ENCODE measurements at regions not wholly inside any gene's neighbourhood (a gene's known extent, or its start where the extent isn't known, plus 50 kb on each side); places are given as distances from the start of the nearest gene placed in this dataset.
"Not testable (repeated sequence)": the region's sequence is repeated elsewhere in the genome, so short reads cannot be mapped to it uniquely, and the experiment has no call there.

DNA sequence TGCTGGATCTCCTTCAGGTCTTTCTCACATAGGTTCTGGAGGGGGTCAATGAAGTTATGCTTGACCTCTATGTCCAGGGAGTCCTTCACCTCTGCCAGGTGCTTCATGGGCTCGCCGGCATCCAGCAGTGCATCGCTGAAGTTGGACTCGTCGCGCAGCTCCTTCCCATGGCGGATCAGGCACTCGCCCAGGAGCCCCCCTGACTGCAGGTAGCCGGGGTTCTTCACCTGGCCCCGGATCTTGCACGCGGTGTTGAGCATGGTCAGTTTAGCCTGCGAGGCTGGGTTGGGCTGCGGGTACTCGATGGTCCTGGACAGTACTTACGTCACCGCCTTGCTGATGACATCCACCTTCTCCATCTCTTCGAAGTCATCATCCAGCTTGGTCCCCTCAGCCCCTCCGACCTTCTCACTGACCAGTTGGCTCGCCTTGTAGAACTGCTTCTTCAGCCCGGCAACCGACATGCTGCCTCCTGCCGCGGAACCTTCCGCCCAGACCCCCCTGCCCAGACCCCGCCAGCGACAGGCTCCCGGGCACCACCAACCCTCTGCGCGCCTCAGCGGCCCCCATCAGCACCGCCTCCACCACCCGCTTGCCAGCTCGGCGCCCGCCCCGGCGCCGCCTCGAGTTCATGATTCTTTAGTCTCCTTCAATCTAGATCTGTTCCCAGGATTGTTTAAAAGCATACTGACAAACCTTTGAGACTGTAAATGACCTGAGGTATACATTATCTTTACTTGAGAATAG, 99.8 kb downstream of the KPNA2 start:
- DNase-seq (ENCODE audit: extremely low read depth, low read depth, low spot score) = no peak

DNA sequence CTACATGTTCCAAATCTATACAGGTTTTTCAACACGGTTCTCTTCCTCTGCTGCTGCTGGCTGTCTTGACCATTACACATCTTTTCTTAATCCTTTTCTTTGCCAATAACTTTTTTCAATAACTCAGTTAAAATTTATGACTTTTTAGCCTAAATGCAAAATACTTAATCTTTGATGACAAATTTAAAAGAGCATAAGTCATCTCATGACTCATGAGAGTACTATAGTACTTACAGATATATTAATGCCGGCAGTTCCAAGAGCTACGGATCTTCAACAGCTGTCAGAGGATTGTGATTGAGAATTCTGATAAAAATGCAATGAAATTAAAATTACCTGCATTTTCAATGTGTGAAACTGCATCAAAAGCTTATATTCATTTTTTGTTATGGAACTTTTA, 105.5 kb downstream of the KPNA2 start:
- no peak for DNase-seq (ENCODE audit: extremely low read depth, low read depth, low spot score)

DNA sequence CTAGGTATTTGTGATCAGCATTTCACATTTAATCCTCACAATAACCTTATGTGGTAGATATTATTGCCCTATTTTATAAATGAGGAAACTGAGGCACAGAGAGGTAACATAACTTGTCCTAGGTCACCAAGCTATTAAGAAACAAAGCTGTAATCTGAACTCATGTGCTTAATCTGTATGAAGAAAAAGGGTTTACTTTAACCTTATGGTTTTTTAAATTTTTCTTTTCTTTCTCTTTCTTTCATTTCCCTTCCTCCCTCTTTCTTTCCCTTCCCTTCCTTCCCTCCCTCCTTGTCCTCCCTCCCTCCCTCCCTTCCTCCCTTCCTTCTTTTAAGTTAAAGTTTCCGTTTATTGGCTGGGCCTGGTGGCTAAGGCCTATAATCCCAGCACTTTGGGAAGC, 105.2 kb upstream of the AMZ2 start:
- no peak for DNase-seq (ENCODE audit: extremely low read depth, low read depth, low spot score)

DNA sequence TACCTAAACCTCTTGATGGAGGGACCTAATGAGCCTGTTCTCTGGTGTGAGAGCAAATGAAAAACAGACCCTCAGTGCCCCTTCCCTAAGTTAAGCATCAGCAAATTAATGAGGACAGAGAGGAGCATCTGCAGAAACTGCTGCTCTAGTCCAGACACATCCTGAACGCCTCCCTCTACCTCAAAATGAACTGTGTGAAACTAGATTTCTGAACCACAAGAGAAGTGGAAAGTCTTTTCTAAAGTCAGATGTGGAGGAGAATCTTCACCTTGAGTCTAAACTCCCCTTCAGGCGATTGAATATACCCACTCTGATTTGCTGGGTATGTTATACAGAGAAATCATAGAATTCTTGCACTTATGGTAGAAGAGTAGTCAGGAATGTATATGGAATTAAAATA, 104.4 kb upstream of the AMZ2 start:
- DNase-seq (ENCODE audit: extremely low read depth, low read depth, low spot score) = no peak

DNA sequence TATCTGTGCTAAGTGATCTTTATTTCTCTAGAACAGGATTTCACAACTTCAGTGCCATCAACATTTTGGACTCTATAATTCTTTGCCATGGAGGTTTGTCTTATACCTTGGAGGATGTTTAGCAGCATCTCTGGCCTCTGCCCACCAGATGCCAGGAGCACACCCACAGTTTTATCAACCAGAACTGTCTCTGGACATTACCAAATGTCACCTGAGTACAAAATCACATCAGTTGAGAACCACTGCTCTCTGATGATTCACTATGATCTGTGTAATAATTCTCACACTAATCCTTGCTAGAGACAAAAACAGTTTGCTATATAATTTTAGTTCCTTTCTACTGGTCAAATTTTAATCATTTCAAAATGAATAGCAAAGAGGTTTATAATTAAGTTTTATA, 102.8 kb upstream of the AMZ2 start:
- DNase-seq (ENCODE audit: extremely low read depth, low read depth, low spot score) = no peak

DNA sequence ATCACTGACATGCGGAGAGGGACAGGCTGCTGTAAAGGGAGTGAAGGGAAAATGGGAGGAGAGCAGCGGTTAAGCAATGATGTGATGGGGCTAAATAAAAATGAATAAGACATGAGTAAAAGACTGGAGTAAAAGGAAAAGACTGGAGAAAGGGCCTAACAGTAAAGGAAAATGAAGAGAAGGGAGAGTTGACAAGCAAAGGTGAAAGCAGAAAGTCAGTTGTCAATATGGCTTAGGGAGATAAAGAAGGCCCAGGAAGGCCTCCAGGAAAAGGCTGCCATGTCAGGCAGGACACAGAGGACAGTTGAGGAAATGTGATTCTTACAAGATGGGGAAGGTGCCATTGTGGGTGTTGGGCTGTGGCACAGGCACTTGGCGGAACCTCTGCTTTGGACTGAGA, 98.9 kb upstream of the AMZ2 start:
- DNase-seq (ENCODE audit: extremely low read depth, low read depth, low spot score) = no peak

DNA sequence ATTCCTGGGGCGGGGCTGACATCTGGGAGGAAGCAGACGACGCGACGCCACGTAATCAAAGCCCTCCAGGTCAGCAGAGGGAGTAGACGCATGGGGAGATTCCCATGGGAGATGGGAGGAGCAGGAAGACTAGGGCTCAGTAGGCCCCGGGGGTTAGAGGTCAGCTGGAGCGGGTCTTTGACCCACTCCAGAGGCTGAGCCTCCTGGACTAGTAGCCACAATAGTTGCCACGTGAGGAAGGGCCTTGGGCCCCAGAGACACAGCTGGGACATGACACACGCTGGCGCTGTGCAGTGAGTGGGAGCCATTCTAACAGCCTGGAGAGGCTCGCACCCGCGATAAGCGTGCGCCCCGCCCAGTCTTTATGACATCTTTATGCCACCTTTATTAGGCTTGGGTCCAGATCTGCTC, 95.7 kb upstream of the AMZ2 start:
- DNase-seq (ENCODE audit: extremely low read depth, low read depth, low spot score) = no peak

DNA sequence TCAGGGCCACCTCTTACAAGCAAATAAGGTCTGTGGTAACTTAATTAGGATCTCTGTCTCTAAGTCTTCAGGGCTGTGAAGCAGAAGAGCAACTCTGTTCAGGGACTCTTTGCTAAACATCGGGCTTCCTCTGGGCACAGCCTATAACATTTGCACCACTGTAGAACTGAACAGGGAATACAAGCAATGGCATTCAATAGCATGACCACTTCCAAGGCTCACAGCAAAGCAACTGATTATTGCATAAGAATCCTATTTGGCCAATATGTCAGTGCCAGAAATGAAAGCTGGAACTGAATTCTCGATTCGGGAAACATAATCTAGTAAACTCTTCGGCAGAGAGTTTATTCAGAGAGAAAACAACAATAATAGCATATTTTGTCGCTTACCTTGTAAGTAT, 92.2 kb upstream of the AMZ2 start:
- DNase-seq (ENCODE audit: extremely low read depth, low read depth, low spot score) = no peak

DNA sequence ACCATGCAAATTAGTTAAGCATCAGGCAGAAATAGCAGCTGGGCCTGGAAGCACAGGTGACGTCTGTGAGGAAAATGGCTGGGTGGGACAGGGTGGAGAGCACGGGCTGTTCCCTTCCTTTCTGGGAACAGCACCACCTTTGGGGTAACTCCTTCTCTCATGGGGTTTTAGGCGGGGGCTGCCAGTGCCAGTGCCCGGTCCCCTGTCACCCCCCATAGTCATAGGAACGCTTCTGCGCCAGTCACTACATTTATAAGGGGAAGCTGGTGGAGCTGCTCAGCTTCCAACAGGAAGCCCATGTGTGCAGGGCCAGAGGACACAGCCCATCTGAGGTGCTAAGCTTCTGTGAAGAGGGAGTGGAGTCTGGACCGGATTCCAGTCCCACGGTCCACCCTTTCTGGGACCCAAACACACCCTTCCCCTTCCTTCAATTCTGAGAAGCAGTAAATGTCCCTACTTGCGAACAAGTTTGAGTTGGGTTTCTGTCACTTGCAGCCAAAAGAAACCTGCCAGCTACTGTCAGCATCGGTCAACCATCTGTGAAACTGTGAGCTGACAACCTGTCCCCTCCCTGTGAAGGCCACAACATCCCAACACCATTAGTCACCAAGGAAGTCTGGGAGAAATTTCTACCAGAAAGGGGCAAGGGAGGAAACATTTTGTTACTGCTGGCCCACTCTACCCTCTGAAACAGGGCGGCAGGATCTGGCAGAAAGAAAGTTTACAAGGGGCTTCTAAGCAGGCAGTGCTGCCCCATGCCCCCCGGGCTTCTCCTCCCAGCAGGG, 86.0 kb upstream of the AMZ2 start:
- DNase-seq (ENCODE audit: extremely low read depth, low read depth, low spot score) = no peak

DNA sequence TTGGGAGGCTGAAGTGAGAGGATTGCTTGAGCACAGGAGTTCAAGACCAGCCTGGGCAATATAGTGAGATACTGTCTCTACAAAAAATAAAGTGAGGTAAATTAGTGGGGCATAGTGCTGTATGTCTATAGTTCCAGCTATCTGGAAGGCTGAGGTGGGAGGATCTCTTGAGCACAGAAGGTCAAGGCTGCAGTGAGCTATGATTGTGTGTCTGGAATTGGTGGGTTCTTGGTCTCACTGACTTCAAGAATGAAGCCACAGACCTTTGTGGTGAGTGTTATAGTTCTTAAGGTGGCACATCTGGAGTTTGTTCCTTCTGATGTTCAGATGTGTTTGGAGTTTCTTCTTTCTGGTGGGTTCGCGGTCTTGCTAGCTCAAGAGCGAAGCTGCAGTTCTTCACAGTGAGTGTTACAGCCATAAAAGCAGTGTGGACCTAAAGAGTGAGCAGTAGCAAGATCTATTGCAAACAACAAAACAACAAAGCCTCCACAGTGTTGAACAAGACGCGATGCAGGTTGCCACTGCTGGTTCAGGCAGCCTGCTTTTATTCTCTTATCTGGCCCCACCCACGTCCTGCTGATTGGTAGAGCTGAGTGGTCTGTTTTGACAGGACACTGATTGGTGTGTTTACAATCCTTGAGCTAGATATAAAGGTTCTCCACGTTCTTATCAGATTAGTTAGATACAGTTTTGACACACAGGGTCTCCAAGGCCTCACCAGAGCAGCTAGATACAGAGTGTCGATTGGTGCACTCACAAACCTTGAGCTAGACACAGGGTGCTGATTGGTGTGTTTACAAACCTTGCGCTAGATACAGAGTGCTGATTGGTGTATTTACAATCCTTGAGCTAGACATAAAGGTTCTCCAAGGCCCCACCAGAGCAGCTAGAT, 79.3 kb upstream of the AMZ2 start:
- not testable (repeated sequence) for DNase-seq (ENCODE audit: extremely low read depth, low read depth, low spot score)

DNA sequence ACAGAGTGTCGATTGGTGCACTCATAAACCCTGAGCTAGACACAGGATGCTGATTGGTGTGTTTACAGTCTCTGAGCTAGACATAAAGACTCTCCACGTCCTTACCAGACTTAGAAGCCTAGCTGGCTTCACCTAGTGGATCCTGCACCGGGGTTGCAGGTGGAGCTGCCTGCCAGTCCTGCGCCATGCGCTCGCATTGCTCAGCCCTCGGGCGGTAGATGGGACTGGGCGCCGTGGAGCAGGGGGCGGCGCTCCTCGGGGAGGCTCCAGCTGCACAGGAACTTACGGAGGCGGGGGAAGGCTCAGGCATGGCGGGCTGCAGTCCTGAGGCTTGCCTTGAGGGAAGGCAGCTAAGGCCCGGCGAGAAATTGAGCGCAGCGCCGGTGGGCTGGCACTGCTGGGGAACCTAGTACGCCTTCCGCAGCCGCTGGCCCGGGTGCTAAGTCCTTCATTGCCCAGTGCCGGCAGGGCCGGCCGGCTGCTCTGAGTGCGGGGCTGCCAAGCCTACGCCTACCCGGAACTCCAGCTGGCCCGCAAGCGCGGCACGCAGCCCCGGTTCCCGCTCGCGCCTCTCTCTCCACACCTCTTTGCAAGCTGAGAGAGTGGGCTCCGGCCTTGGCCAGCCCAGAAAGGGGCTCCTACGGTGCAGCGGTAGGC, 78.5 kb upstream of the AMZ2 start:
- DNase-seq (ENCODE audit: extremely low read depth, low read depth, low spot score) = not testable (repeated sequence)

DNA sequence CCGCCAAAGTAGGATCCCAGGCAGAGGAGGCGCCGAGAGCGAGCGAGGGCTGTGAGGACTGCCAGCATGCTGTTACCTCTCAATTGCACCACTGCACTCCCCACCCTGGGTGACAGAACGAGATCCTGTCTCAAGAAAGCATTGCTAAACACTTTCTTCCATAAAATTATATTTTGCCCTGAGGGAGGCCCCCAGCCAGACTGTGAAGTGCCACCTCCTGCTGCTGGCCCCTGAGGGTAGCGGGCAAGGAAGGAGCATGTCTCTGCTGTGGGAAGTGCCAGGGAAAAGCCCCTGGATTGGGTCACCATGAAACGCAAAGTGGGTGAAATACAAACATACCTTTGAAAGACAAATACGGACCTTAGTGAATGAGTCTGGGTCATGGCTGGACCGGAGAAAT, 78.0 kb upstream of the AMZ2 start:
- DNase-seq (ENCODE audit: extremely low read depth, low read depth, low spot score) = no peak

DNA sequence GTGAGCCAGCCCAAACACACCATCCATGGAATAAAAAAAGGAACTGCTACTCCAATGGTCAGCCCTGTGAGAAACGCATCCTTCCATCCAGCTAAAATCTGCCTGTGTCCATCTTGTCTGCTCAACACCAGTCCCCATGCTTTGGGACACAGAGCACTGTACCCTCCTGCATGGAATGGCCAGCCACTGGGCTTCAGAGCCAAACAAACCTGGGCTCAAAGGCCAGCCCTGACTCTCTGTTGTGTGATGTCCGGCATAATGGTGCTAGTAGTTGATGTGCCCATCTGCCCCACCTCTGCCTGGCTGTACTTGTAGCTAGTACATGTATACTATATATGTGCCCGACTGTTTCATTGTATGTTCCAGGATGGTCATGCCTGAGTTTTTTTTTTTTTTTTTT, 77.6 kb upstream of the AMZ2 start:
- DNase-seq (ENCODE audit: extremely low read depth, low read depth, low spot score) = no peak

DNA sequence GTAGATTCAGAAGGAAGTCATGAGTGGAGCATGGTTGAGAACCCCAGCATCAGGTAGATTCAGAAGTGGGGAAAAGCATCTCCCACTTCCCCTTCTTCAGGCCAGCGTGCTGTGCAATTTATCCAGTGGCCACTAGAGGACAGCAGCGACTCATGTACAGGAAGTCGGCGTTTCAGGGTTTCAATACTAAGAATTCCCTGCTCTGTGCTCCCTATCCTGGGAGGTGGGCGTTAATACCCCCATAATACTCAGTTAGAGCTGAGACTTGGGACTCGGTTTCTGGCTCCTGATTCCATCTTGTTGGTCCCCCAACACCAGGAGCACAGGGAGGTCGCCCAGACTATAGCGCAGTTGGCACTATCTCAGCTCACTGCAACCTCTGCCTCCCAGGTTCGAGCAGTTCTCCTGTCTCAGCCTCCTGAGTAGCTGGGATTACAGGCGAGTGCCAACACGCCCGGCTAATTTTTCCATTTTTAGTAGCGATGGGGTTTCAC, 75.3 kb upstream of the AMZ2 start:
- DNase-seq (ENCODE audit: extremely low read depth, low read depth, low spot score) = peak; percentile 18

DNA sequence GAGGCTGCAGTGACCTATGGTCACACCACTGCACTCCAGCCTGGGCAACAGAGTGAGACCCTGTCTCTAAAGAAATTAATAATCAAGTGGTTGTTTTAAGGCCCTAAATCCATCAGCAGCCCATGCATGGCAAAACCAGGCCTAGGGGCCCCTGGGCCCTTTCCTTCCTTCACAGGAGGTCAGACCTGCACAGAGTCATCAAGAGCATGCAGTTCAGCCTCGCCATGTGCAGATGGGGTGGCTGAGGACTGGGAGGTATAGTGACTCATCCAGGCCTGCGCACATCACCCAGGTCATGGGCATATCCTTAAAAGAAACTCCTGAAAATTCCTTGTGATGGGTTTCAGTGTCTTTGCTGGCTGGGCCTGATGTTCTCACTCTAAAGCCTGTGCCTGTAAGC, 72.4 kb upstream of the AMZ2 start:
- DNase-seq (ENCODE audit: extremely low read depth, low read depth, low spot score) = no peak

DNA sequence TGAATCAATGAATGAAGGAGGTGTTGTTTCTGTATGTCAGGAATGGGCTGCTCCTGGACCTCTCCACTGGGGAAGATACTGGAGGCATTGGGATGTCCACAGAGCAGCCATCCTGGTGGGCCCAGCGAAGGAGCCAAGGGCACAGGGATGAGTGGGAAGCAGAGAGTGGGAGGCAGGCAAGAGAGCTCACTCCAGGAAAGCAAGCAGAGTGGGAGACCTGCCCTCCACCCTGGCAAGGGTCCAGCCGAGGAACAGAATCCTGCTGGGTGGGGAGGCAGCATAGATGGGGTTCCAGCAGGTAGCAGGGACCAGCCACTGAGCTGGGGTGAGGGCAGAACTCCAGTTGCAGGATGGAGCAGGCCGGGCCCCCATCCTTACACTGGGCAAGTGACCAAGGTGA, 71.9 kb upstream of the AMZ2 start:
- no peak for DNase-seq (ENCODE audit: extremely low read depth, low read depth, low spot score)

DNA sequence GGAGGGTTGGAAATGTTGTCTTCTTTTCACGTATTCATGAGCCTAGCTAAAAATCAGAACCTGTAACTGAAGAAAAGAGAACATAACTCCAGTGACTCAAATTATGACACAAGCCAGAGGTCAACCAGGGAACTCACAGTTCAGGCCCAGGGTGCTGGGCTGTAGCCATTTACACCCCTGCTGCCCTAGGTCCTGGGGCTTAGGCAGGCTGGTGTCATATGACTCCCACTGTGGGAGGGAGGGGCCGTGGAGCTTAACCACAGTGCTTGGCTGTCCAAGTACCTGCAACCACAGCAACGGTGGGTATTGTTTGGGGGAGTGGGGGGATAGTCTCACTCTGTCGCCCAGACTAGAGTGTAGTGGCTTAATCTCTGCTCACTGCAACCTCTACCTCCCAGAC, 71.1 kb upstream of the AMZ2 start:
- no peak for DNase-seq (ENCODE audit: extremely low read depth, low read depth, low spot score)

DNA sequence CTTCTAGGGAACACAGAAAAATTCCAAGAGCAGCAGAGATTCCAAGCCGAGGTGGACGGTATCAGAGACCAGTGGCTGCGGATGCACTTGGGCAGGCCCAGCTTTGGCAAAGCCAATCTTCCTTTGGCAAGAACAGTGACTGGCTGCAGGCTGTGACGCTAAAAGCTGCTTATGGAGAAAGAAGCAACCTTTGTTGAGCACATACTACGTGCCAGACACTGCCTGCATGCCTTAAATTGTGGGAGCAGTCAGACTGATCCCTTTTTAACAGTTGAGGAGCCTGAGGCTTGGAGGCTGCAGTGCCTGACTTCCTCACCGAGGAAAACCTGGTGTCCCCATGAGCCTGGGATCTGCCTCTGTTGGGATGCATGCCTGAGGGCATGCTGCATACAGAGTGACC, 69.0 kb upstream of the AMZ2 start:
- DNase-seq (ENCODE audit: extremely low read depth, low read depth, low spot score) = no peak

DNA sequence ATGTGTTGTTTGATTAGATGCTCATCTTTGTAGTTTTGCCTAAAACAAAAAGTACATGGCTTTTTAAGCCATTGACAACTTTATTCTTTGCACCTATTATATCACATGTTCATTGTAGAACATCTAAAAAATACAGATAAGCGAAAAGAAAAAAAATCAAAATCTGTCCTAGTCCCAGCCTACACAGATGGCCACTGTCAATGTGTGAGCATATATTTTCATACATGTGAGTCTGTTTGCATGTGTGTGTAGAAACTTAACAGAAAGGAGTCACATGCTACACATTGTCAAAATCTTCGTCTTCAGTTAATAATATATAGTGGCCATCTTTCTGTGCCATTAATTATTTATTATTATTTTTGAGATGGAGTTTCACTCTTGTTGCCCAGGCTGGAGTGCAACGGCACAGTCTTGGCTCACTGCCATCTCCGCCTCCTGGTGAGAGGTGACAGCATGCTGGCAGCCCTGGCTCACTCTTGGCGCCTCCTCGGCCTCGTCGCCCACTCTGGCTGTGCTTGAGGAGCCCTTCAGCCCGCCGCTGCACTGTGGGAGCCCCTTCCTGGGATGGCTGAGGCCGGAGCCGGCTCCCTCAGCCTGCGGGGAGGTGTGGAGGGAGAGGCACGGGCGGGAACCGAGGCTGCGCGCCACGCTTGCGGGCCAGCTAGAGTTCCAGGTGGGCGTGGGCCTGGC, 68.5 kb upstream of the AMZ2 start:
- no peak for DNase-seq (ENCODE audit: extremely low read depth, low read depth, low spot score)

DNA sequence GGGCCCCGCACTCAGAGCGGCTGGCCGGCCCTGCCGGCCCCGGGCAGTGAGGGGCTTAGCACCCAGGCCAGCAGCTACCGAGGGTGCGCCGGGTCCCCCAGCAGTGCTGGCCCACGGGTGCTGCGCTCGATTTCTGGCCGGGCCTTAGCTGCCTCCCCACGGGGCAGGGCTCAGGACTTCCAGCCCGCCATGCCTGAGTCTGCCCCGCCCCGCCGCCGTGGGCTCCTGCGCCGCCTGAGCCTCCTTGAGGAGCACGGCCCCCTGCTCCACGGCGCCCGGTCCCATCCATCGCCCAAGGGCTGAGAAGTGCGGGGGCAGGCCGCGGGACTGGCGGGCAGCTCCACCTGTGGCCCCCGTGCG, 67.9 kb upstream of the AMZ2 start:
- DNase-seq (ENCODE audit: extremely low read depth, low read depth, low spot score) = no peak

DNA sequence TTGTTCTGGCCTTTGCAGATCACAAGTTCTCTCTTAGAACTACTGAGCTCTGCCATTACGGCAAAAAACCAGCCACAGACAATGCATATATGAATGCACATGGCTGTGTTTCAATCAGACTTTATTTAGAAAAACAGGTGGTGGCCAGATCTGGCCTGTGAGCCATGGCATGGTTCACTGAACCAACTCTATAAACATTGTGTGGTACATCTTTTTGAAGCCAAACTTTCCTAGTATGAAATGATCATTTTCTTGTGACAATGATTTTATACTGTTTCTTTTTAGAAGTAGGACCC, 65.9 kb upstream of the AMZ2 start:
- no peak for DNase-seq (ENCODE audit: extremely low read depth, low read depth, low spot score)

Data from glomerular endothelial cell (primary cell).